ENCODE measurements at regions not wholly inside any gene's neighbourhood (a gene's known extent, or its start where the extent isn't known, plus 50 kb on each side); places are given as distances from the start of the nearest gene placed in this dataset.

- TF ChIP-seq, protein P1, sequence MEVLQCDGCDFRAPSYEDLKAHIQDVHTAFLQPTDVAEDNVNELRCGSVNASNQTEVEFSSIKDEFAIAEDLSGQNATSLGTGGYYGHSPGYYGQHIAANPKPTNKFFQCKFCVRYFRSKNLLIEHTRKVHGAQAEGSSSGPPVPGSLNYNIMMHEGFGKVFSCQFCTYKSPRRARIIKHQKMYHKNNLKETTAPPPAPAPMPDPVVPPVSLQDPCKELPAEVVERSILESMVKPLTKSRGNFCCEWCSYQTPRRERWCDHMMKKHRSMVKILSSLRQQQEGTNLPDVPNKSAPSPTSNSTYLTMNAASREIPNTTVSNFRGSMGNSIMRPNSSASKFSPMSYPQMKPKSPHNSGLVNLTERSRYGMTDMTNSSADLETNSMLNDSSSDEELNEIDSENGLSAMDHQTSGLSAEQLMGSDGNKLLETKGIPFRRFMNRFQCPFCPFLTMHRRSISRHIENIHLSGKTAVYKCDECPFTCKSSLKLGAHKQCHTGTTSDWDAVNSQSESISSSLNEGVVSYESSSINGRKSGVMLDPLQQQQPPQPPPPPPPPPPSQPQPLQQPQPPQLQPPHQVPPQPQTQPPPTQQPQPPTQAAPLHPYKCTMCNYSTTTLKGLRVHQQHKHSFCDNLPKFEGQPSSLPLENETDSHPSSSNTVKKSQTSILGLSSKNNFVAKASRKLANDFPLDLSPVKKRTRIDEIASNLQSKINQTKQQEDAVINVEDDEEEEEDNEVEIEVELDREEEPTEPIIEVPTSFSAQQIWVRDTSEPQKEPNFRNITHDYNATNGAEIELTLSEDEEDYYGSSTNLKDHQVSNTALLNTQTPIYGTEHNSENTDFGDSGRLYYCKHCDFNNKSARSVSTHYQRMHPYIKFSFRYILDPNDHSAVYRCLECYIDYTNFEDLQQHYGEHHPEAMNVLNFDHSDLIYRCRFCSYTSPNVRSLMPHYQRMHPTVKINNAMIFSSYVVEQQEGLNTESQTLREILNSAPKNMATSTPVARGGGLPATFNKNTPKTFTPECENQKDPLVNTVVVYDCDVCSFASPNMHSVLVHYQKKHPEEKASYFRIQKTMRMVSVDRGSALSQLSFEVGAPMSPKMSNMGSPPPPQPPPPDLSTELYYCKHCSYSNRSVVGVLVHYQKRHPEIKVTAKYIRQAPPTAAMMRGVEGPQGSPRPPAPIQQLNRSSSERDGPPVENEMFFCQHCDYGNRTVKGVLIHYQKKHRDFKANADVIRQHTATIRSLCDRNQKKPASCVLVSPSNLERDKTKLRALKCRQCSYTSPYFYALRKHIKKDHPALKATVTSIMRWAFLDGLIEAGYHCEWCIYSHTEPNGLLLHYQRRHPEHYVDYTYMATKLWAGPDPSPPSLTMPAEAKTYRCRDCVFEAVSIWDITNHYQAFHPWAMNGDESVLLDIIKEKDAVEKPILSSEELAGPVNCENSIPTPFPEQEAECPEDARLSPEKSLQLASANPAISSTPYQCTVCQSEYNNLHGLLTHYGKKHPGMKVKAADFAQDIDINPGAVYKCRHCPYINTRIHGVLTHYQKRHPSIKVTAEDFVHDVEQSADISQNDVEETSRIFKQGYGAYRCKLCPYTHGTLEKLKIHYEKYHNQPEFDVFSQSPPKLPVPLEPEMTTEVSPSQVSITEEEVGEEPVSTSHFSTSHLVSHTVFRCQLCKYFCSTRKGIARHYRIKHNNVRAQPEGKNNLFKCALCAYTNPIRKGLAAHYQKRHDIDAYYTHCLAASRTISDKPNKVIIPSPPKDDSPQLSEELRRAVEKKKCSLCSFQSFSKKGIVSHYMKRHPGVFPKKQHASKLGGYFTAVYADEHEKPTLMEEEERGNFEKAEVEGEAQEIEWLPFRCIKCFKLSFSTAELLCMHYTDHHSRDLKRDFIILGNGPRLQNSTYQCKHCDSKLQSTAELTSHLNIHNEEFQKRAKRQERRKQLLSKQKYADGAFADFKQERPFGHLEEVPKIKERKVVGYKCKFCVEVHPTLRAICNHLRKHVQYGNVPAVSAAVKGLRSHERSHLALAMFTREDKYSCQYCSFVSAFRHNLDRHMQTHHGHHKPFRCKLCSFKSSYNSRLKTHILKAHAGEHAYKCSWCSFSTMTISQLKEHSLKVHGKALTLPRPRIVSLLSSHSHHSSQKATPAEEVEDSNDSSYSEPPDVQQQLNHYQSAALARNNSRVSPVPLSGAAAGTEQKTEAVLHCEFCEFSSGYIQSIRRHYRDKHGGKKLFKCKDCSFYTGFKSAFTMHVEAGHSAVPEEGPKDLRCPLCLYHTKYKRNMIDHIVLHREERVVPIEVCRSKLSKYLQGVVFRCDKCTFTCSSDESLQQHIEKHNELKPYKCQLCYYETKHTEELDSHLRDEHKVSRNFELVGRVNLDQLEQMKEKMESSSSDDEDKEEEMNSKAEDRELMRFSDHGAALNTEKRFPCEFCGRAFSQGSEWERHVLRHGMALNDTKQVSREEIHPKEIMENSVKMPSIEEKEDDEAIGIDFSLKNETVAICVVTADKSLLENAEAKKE (CRISPR knock-in tag; IDR thresholded peaks at IDR 0.05), result no peak
- TF ChIP-seq, protein P2, sequence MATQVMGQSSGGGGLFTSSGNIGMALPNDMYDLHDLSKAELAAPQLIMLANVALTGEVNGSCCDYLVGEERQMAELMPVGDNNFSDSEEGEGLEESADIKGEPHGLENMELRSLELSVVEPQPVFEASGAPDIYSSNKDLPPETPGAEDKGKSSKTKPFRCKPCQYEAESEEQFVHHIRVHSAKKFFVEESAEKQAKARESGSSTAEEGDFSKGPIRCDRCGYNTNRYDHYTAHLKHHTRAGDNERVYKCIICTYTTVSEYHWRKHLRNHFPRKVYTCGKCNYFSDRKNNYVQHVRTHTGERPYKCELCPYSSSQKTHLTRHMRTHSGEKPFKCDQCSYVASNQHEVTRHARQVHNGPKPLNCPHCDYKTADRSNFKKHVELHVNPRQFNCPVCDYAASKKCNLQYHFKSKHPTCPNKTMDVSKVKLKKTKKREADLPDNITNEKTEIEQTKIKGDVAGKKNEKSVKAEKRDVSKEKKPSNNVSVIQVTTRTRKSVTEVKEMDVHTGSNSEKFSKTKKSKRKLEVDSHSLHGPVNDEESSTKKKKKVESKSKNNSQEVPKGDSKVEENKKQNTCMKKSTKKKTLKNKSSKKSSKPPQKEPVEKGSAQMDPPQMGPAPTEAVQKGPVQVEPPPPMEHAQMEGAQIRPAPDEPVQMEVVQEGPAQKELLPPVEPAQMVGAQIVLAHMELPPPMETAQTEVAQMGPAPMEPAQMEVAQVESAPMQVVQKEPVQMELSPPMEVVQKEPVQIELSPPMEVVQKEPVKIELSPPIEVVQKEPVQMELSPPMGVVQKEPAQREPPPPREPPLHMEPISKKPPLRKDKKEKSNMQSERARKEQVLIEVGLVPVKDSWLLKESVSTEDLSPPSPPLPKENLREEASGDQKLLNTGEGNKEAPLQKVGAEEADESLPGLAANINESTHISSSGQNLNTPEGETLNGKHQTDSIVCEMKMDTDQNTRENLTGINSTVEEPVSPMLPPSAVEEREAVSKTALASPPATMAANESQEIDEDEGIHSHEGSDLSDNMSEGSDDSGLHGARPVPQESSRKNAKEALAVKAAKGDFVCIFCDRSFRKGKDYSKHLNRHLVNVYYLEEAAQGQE (IDR thresholded peaks at IDR 0.05; ENCODE audit: unreplicated experiment), result no peak
- TF ChIP-seq, protein P3, sequence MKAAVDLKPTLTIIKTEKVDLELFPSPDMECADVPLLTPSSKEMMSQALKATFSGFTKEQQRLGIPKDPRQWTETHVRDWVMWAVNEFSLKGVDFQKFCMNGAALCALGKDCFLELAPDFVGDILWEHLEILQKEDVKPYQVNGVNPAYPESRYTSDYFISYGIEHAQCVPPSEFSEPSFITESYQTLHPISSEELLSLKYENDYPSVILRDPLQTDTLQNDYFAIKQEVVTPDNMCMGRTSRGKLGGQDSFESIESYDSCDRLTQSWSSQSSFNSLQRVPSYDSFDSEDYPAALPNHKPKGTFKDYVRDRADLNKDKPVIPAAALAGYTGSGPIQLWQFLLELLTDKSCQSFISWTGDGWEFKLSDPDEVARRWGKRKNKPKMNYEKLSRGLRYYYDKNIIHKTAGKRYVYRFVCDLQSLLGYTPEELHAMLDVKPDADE (IDR thresholded peaks at IDR 0.05), result no peak
- TF ChIP-seq STAT1 (IDR thresholded peaks at IDR 0.05; ENCODE audit: unreplicated experiment) (no peak), POLR2AphosphoS5 (IDR thresholded peaks at IDR 0.05; ENCODE audit: low read depth) (no peak)
Measured at GRCh38 chr7:11970132-11970531, 138.1 kb upstream of the THSD7A start (continued).
